WI38 (cell line): ENCODE measurements at regions not wholly inside any gene's neighbourhood (a gene's known extent, or its start where the extent isn't known, plus 50 kb on each side); places are given as distances from the start of the nearest gene placed in this dataset.

Experiments
- H3K4me3 ChIP-seq: 2 replicates; pipeline ENCODE4 v1.5.1; 2011; ENCODE audit warnings: low read depth, mild to moderate bottlenecking, control low read depth, low read length
- TF ChIP-seq, protein P1 (sequence below): IDR thresholded peaks from 2 replicates; pipeline ENCODE4 v1.5.1; 2012; ENCODE audit warnings: low read depth, mild to moderate bottlenecking, control low read depth, low read length

DNA sequence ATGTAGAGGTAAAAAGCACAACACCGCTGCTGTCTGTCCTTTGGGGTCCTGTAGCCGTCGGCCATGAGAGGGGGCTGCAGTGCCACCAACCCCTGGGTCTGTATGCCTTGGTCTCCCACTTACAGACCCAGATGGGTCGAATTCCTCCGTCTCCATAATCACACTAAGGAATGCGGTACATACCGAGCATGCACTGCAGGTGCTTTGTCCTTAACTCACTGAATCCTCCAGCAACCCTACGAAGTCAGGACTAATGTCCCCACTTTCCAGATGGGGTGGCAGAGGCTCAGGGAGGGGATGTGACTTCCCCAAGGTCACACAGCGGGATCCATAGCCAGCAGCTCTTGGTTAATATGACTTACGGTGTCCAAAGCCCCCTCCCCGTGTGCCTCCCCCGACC is 219.9 kb upstream of the CIBAR2 start:
- TF ChIP-seq, protein P1, sequence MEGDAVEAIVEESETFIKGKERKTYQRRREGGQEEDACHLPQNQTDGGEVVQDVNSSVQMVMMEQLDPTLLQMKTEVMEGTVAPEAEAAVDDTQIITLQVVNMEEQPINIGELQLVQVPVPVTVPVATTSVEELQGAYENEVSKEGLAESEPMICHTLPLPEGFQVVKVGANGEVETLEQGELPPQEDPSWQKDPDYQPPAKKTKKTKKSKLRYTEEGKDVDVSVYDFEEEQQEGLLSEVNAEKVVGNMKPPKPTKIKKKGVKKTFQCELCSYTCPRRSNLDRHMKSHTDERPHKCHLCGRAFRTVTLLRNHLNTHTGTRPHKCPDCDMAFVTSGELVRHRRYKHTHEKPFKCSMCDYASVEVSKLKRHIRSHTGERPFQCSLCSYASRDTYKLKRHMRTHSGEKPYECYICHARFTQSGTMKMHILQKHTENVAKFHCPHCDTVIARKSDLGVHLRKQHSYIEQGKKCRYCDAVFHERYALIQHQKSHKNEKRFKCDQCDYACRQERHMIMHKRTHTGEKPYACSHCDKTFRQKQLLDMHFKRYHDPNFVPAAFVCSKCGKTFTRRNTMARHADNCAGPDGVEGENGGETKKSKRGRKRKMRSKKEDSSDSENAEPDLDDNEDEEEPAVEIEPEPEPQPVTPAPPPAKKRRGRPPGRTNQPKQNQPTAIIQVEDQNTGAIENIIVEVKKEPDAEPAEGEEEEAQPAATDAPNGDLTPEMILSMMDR: no peak

DNA sequence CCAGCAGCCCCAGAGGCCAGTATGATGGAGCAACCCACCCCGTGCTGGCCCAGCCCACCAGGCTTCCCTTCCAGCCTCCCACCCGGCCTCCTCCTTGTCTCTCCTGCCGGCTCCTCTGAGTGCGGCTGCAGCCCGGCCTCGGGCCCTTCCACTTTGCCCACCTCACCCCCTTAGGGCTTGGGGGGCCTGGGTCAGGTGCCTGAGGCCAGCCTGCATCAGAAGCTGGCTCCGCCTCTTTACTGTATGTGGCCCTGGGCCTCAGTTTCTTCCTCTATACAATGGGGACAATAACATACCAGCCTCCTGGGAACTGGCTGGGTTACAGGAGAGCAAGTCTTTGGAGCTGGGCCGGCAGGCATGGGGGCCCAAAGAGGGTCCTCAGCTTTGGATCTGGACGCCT is 221.1 kb upstream of the CIBAR2 start:
- no peak overlapping the region for H3K4me3 ChIP-seq
- TF ChIP-seq, protein P1: no peak

More for the DNA sequence above, 219.9 kb upstream of the CIBAR2 start:
- H3K4me3 ChIP-seq: no peak overlapping the region

DNA sequence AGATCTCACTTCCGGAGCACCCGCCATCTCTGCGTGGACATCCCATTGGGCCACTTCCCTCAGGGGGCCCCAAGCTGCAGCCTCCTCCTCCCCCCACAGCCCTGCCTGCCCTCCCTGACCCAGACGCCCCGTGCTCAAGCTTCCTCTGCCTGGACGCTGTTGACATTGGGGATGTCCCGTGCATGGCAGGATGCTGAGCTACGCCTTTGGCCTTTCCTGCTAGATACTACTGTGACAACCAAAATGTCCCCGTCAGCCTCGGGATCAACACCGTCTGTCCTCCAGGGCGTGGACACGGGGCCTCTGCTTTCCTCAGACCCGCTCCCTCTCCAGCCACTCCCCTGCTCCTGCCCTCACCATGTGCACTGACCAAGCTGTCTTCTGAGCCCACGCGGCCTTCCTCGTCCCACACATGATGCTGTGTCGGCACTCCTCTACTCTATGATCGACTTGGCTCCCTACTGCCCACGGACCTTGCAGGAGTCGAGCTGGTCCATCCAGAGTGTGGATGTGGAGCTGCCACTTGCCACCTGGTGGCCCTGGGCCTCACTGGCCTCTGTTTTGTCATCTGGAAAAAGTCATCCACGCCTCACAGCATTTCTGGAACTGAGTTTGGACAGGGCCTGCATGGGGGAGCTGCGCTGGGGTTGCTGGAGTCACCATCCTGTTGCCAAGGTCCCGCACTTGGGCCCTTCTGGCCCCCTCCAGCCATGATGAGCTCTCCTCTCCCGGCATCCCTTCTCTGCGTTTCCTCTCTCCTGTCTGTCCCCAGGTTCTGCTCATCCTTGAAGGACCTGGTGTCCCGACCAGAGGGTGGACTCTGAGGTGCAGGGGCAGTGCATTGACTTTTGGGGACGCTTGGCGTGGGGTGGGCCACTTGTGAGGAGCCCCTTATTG is 221.7 kb upstream of the CIBAR2 start:
- TF ChIP-seq, protein P1: no peak
- no peak overlapping the region for H3K4me3 ChIP-seq

DNA sequence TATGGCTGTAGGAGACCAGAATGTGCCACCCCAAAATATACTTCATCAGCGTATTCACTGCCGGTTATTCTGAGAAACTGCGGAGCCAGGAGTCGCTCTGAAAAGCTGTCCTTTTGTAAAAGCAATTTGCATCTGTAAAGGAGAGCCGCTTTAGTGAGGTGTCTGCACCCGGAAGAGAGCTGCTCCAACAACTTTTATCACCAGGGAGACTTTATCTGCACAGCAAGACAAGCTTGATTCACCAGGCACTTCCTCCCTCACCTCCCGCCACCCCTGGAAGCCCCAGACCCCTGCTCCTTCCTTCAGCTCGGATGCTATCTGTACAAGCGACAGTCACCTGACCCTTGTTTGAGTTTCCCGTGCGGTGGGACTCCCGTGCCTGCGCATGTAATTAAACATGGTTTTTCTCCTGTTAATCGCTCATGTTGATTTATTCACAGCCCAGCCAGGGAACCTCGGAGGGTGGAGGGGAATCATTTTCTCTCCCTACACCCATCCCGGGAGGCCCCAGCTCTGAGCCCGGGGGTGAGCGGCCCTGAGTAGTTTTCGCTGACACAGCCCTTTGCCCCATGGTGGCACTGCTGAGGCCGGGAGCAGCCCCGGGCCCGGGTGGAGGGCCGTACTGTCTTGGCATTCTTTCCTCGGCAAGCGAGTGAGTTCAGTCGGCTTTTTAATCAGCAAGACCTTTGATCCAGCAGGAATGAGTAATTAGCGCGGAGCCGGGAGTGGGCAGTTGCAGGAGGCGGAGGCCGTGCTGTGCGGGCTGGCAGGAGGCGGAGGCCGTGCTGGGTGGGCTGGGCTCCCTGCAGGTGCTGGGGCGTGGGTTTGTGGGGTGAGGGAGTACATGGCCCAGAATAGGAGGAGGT is 222.7 kb upstream of the CIBAR2 start:
- TF ChIP-seq, protein P1: no peak
- H3K4me3 ChIP-seq: no peak overlapping the region

DNA sequence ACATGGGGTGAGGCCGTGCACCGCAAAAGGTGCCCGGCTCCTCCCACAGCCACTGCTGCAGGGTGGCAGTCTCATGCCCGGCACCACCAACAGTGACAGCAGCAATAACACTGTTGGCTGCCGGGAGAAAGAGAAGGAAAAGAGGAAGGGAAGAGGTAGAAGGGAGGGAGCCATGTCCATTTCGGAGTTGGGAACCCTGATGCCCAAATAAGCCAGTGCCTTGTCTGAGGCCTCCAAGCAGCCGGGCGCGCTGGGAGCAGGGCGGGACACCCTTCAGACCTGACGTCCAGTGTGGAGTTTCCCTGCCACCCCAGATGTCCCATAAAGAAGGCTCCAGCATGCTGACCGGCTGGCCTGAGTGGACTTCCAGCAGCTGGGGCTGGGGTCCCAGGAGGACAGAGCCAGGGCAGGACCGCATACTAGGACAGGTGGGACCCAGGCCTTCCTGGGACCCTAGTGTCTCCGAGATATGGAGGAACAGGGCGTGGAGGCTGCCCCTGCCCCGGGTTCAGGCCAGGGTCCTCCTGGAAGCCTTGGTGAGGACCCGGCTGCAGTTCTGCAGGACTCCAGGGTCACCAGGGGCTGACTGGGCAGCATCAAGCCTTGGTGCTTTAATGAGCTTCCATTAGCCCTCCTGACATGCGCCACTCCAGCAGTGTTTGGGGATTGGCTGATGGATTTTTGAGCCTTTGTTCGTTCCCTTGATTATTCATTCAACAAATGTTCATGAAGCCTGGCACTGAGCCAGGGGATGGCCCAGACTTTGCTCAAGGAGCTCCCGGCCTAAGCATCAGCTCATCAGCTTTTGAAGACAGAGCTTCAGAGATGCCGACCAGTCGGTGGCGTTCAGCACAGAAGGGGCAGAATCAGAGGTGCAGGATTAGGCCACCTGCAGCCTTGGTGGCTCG is 223.6 kb upstream of the CIBAR2 start:
- TF ChIP-seq, protein P1: no peak
- H3K4me3 ChIP-seq: no peak overlapping the region

DNA sequence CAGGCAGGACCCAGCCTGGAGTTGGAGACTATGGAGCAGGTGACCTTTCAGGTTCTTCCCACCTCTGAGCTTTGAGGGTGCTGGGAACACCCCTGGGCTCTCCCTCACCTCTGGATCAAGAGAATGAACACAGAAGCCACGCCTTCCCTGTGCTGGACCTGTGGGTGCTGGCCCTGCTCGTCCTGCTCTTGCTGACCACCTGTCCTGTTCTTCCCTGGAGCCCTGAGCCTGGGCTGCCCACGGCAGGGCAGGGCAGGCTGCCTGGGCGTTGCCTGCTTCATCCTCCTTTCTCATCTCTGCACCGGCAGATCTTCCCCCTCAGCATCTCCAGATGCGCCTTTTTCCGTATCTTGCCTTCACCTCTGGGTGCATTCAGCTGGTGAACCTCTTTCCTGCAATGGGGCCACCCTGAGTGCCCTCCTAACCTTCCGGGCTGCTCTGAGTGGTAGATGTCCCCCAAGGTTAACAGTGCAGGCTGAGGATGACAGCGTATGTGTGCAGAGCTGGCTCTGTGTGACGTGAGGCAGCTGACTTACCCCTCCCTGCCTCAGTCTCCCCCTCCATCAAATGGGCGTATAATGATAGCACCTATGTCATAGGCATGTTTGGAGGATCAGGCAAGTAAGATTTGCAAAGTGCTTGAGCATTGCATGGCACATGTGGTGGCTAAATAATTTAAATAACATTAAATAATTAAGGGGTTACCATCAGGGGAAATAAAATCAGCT is 225.8 kb upstream of the CIBAR2 start:
- no peak overlapping the region for H3K4me3 ChIP-seq
- TF ChIP-seq, protein P1: no peak
